ENCODE measurements at regions not wholly inside any gene's neighbourhood (a gene's known extent, or its start where the extent isn't known, plus 50 kb on each side); places are given as distances from the start of the nearest gene placed in this dataset.

DNA sequence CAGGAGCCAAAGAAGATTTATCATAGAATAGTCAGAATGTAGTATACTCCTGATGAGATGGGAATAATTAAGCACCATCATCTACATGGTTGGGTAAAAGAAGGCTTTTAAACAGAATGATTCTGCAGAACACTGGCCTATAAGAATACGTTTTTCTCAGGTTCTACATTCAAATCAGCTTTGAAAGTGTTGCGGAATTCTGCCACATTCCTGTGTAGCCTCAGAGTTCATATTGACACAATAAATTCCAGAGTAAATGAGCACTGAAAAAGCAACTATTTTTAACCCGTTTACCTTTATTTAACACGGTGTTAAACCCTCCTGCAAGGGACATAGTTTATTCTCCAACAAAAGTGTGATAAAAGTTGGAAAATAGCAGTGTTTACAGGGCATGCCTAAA lies 950.2 kb upstream of the SLIT2 start:
- no peaks in the 10 kb centered on the region for H3K9me3 ChIP-seq
- no peak overlapping the region for H3K4me3 ChIP-seq
- no peaks in the 10 kb centered on the region for H3K4me1 ChIP-seq
- WGBS, 2 donors (ENCODE audit: low coverage in 1 of 2) = 66 to 75% methylated on average over 4 of the region's 4 CpGs
- no peaks in the 10 kb centered on the region for H3K27me3 ChIP-seq
- H3K36me3 ChIP-seq = no peaks in the 10 kb centered on the region
- no peak for ATAC-seq
- H3K27ac ChIP-seq = no peak overlapping the region
- TF ChIP-seq, protein P1, sequence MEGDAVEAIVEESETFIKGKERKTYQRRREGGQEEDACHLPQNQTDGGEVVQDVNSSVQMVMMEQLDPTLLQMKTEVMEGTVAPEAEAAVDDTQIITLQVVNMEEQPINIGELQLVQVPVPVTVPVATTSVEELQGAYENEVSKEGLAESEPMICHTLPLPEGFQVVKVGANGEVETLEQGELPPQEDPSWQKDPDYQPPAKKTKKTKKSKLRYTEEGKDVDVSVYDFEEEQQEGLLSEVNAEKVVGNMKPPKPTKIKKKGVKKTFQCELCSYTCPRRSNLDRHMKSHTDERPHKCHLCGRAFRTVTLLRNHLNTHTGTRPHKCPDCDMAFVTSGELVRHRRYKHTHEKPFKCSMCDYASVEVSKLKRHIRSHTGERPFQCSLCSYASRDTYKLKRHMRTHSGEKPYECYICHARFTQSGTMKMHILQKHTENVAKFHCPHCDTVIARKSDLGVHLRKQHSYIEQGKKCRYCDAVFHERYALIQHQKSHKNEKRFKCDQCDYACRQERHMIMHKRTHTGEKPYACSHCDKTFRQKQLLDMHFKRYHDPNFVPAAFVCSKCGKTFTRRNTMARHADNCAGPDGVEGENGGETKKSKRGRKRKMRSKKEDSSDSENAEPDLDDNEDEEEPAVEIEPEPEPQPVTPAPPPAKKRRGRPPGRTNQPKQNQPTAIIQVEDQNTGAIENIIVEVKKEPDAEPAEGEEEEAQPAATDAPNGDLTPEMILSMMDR (IDR thresholded peaks at IDR 0.05) = no peak
- TF ChIP-seq EP300 (IDR thresholded peaks at IDR 0.05) (no peak), POLR2AphosphoS5 (IDR thresholded peaks at IDR 0.05) (no peak), POLR2A (IDR thresholded peaks at IDR 0.05) (no peak)

DNA sequence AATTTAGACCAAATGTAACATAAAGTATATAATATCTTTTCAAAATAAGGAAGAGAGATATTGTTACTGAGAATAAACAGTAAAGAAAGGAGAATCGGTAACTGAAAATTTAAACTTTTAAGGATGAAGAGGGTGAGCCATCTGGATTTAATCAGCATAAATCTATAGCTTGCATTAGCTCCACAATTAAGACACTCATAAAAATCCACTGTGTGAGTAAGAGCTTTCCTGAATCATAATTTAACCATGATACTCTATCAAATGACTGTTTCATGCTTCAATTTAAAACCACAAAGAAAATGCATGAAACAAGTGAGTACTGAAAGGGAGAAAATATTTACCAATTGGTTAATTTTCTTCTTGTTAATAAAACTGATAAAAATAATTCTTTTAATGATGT lies 951.5 kb upstream of the SLIT2 start:
- no peak for ATAC-seq
- Histone ChIP-seq H3K36me3 (no peaks in the 10 kb centered on the region), H3K27me3 (no peaks in the 10 kb centered on the region), H3K4me3 (no peak overlapping the region), H3K9me3 (no peaks in the 10 kb centered on the region), H3K4me1 (no peaks in the 10 kb centered on the region), H3K27ac (no peak overlapping the region)
- TF ChIP-seq POLR2A (IDR thresholded peaks at IDR 0.05) (no peak), EP300 (IDR thresholded peaks at IDR 0.05) (no peak), POLR2AphosphoS5 (IDR thresholded peaks at IDR 0.05) (no peak)
- TF ChIP-seq, protein P1 (IDR thresholded peaks at IDR 0.05) = no peak
- WGBS, 2 donors (ENCODE audit: low coverage in 1 of 2) = 58 to 67% methylated on average over 1 of the region's 1 CpG

DNA sequence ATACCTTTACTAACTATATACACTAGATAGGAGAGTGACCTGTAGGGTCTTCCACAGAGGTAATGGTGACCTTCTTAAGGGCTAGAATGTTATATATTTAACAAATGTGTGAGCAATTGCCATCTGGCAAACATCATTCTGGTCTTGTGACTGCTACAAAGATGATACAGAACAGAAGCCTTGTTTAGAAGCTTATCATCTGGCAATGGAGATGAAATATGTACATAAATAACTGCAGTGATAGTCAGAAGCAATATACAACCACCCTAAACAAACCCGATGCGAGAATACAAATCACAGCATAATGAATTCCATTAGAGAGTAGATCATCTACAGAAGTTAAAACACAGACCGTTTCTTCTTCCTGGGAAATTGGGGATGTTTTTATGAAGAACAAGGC lies 952.7 kb upstream of the SLIT2 start:
- Histone ChIP-seq H3K9me3 (peaks cover 0 to 9% (median 0%) of the 10 kb centered on the region in 3 donors), H3K27ac (no peak overlapping the region), H3K4me3 (no peak overlapping the region), H3K36me3 (no peaks in the 10 kb centered on the region), H3K4me1 (no peaks in the 10 kb centered on the region), H3K27me3 (no peaks in the 10 kb centered on the region)
- 46 to 53% methylated on average over 3 of the region's 3 CpGs for WGBS, 2 donors (ENCODE audit: low coverage in 1 of 2)
- TF ChIP-seq EP300 (IDR thresholded peaks at IDR 0.05) = no peak
- no peak for TF ChIP-seq POLR2A (IDR thresholded peaks at IDR 0.05)
- no peak for TF ChIP-seq POLR2AphosphoS5 (IDR thresholded peaks at IDR 0.05)
- TF ChIP-seq, protein P1 (IDR thresholded peaks at IDR 0.05) = no peak
- no peak for ATAC-seq

DNA sequence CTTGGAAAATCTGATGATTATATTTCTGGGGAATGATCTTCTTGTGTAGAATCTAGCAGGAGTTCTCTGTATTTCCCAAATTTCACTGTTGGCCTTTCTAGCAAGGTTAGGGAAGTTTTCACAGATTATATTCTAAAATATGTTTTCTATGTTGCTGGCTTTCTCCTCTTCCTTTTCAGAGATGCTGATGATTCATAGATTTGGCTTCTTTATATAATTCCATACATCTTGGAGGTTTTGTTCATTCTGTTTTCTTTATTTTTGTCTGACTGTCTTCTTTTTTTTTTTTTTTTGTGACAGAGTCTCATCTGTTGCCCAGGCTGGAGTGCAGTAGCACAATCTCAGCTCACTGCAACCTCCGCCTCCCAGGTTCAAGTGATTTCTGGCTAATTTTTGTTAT lies 957.9 kb upstream of the SLIT2 start:
- H3K4me1 ChIP-seq = no peaks in the 10 kb centered on the region
- no peaks in the 10 kb centered on the region for H3K27me3 ChIP-seq
- no peaks in the 10 kb centered on the region for H3K36me3 ChIP-seq
- ATAC-seq = no peak
- peaks cover 0 to 39% (median 0%) of the 10 kb centered on the region in 3 donors for H3K9me3 ChIP-seq
- H3K27ac ChIP-seq = no peak overlapping the region
- 83 to 100% methylated on average over 1 of the region's 1 CpG for WGBS, 2 donors (ENCODE audit: low coverage in 1 of 2)
- no peak for TF ChIP-seq POLR2A (IDR thresholded peaks at IDR 0.05)
- TF ChIP-seq, protein P1 (IDR thresholded peaks at IDR 0.05) = no peak
- no peak for TF ChIP-seq EP300 (IDR thresholded peaks at IDR 0.05)
- H3K4me3 ChIP-seq = no peak overlapping the region

GRCh38 chr4:19293080-19293479 lies 958.6 kb upstream of the SLIT2 start:
- WGBS, 2 donors (ENCODE audit: low coverage in 1 of 2) = 18 to 100% methylated on average over 1 of the region's 1 CpG
- H3K4me3 ChIP-seq = no peak overlapping the region
- no peaks in the 10 kb centered on the region for H3K4me1 ChIP-seq
- TF ChIP-seq, protein P1 (IDR thresholded peaks at IDR 0.05) = no peak
- TF ChIP-seq EP300 (IDR thresholded peaks at IDR 0.05) (no peak), POLR2AphosphoS5 (IDR thresholded peaks at IDR 0.05) (no peak), POLR2A (IDR thresholded peaks at IDR 0.05) (no peak)
- H3K9me3 ChIP-seq = peaks cover 0 to 39% (median 0%) of the 10 kb centered on the region in 3 donors
- H3K27ac ChIP-seq = no peak overlapping the region
- ATAC-seq = no peak
- no peaks in the 10 kb centered on the region for H3K36me3 ChIP-seq
- H3K27me3 ChIP-seq = no peaks in the 10 kb centered on the region
